GM19238 (cell line): ENCODE measurements at regions not wholly inside any gene's neighbourhood (a gene's known extent, or its start where the extent isn't known, plus 50 kb on each side); places are given as distances from the start of the nearest gene placed in this dataset.

Experiments used
- DNase-seq: peaks from one replicate; pipeline ENCODE4 v3.0.0; 2011; ENCODE audit warnings: low spot score; ENCODE audit not compliant: insufficient read length

DNA sequence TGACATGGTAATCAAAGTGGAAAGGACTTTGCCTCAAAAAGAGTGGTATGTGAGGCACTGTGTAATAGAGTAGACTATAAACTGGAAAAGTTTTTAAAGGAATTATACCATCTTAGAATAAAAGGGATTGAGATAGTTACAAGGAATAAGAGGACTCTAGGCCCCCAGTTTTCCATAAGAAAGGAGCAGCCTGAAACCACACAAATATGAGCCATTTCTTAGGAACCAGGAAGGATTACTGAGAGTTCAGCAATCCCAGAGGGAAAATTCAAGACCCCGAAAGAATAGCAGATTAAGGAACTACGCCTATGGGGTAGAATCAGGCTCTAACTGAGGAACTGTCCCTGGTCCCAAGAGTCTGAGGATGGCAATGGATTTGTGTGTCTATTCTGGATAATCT lies 1213.3 kb downstream of the C4orf33 start:
- DNase-seq, result no peak

DNA sequence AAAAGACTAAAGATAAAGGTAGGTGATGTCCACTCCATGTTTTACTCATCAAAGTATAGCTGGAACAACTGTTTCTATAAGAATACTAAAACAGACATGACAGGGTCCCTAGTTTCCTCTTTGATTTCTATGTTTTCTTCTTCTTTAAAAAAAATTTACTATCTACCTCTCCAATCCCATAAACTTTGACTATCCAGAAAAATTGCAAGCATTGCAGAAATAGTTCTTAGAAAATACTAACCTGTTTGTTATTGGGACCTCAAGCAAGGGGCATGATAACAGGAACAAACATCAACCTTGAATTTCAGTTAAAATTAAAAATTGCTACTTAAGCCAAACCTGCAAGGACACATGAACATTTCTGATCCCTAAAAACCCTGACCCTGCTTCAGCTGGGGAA lies 1226.5 kb downstream of the C4orf33 start:
- no peak for DNase-seq

DNA sequence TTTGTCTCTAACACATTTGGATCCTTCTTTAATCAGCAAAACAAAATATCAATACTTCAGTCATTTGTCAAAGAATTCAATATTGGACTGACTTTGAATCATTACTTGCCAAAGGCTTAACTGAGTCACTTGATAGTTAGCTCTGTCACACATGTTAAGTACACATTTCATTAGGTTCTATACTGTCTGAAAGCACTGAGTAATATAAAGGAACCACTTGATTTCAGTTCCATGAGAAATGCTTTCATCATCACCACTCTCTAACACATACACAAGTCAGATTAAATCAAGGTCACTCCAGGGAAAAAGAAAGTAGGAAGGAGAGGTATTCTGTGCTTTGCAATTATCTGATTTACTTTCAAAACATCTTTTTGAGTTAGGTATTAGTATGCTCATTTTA lies 1233.1 kb downstream of the C4orf33 start:
- DNase-seq, result no peak

DNA sequence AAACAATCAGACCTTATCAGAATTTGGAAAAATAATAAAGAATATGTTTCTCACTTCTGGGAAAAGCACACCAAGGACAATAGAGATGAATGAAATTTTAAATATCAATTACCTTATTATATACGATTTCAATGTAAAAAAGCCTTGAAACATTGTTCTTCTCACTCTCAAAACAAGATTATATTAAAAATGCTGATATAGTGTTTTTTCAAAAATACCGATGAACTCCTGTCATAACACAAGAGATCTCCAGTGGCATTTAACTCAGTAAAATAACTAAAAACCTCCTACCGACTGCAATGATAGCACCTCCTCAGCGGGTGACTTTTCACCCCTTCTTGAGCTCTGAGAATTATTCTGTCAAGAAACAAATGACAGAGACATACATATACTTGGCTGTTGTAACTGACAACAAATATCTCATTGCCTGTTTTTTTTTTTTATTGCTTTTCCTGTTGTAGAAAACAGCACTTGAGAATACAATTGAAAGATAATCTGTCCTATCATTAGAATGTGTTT lies 1237.3 kb downstream of the C4orf33 start:
- no peak for DNase-seq

DNA sequence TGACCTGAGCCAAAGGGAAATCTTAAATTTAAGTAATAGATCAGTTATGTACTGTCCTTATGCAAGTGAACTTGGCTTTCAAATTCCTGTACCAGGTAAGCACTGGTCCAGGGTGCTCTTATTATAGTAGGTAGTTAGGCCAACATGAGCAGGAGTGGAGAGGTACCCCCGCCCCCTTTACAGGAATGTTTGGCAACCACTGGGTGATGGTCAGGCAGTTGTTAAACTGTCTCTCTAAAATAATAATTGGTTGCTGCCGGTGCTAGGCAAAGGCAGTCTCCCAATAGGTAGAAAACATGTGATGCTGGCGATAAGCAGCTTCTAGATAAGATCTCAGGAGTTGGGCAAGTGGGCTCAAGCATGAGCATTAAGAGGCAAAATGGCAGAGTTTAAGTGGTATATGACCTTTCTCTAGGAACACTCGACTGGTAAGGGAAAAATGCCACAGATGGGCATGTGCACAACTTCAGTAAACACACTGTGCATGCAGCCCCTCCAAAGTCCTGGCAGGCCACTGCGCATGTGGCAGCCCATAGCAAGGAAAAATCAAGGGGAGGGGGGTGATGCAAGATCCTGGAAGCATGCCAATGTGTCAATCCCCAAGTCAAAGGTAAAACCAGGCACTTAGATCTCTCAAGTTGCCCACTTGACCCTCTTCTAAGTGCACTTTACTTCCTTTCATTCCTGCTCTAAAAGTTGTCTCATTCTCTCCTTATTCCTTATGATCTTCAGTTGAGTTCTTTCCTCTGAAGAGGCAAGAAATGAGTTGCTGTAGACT lies 1239.7 kb downstream of the C4orf33 start:
- no peak for DNase-seq

DNA sequence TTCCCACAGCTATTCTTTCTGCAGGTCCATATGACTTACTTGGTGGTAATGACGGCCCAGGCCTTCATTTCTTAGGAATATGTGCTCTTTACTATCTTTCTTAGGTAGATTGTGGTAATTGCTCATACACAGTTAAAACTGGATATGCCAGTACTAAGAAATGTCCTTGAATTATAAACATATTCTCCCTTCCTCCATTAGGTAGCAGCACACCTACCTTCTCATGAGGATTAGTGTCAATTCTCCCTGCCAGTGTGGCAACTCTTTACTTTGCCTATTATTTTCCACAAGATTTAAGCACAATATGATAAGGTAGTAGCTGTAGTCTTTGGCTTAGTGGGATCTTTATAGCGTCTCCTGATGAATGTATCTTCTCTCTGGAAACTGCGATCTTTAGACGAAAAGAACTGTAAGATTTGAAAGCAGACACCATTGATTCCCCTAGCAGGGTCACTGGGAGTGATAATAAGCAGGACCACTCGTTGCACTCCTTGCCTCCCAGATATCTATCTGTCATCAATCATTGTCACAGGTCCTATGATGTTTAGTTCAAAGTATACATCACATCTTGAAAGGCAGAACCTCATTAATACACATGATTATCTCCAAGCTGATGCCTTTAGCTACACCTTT lies 1240.7 kb downstream of the C4orf33 start:
- no peak for DNase-seq

DNA sequence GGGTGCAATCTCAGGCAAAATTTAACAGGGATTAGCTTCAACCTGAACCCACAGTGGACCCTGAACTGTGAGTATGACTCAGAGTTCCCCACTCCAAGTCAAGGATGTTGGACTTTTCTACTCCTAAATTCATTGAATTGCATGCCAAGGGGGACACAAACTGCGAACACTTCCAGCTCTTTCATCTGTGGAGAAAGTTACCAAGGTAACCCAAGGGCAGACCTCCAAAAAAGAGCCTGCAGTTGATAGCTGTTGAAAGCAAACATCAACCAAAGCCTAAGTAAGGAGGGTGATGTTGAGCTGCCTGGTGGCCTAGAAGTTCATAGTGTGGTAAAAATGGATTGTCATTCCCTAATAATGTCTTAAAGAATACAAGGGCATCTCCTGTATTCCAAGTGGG lies 1242.9 kb downstream of the C4orf33 start:
- no peak for DNase-seq

DNA sequence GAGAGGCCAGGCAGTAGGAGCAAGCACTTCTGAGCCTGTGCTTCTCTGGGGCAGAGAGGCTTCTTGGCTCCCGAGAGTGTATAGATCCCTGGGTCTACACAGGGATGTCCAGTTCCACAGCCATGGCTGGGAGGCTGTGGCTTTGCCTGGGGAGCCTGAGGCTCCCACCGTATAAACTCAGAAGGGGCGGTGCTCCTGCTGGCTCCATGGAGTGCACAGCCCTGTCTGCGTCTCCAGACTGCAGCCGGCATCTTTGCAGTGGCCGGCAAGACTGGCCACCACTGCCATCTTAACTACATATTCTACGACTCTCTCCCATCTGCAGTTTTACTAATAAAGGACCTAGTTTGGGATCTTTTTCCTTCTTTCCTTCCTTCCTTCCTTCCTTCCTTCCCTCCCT lies 1253.8 kb downstream of the C4orf33 start:
- DNase-seq, result no peak

DNA sequence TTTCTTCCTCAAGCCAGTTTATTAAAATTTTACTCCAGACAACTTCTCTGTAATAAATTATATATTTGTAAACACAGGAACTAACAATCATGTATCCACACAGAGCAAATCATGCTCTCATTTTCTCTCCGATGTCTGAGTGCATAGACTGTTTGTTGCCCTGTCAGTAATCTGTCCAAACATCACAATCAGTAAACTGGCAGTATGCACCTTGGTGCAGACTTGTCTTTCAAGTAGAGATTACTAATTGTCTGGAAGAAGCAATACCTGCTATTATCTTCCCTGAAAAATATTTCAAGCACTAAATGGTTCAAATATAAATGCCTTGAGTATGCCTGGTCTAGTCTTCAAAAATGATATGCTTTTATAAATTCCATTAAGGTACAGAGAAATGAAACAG lies 1260.9 kb downstream of the C4orf33 start:
- no peak for DNase-seq

DNA sequence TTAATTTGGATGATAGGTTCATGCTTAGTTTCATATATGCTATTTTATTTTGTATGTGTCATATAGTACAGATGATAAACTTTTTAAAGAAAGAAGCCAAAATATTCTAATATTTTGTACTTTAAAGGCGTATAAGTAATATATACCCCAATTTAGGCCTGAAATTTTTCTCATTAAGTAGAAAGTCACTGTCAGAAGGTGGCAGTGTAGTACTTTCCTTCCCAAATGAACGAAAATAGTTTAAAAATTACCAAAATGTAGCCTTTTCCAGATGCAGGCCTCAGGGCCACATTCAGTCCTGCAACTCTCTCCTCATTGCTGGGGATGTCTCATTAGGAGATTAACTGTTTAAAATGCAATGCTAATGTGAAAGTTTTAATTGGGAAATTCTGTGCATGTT lies 1263.6 kb downstream of the C4orf33 start:
- no peak for DNase-seq

DNA sequence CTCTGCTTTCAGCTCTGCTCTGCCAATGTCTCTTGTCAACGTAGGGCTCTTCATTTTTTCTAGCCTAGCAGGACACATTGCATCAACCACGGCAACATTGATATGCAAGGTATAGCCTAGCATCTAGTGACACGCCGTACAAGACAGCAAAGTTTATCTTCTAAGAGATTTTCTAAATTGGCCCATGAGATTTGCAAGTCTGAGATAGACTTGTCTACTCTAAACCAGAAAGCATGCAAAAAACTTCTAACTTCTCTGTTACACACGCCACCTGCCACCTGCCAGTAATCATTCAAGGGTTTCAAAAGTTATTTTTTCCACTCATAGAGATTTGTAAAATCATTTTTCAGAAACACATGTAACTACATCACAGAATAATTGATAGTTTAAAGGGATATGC lies 1265.7 kb downstream of the C4orf33 start:
- DNase-seq, result no peak

DNA sequence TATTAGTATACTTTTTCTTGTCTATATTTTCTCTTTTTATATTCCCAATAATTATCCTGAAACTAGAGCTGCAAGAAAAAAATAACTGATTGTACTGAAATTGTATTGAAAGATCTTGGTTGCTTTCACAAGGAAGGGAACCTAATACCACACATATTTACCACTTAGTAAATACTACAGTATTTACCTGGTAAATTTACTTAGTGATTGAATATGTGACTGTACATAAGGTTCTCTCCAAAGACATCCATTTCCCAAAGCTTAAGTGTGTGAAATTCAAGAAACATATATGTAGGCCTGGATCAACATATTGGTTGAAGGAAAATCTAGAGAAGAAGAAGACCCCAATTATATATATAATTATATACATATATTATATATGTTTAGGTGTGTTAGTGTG lies 1272.7 kb downstream of the C4orf33 start:
- no peak for DNase-seq

DNA sequence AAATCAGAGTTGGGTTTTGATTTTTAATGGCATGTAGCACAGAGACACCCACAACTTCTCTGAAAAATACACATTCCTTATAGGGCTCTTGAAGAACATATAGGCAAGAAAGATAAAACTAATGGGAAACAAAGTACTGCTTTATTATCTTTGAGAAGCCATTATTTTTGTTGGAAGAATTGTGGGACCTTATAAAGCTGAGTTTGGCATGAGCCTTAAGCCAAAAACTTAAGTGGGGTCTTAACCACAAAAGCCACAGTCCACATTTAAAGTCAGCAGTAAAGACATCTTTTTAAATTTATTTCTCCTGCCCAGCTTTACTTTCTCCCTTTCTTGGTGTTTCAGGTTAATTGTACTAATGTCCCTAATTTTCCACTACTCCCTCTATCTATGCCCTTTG lies 1297.3 kb downstream of the C4orf33 start:
- DNase-seq, result no peak

DNA sequence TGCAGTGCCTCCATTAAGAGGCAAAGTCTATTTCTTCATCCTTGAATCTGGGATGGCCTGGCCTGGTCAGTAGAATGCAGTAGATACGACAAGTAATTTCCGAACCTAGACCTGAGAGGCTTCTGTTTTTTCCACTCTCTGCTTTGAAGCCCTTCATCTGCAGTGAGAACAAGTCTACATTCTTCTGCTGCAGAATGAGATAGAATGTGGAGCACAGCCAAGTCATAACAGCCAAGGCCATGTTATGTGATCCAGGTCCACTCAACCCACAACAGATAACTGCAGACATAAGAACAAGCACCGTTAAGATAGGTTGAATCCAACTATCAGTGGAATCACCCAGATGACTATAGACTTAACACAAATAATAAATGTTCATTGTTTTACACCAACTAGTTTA lies 1297.7 kb downstream of the C4orf33 start:
- no peak for DNase-seq

DNA sequence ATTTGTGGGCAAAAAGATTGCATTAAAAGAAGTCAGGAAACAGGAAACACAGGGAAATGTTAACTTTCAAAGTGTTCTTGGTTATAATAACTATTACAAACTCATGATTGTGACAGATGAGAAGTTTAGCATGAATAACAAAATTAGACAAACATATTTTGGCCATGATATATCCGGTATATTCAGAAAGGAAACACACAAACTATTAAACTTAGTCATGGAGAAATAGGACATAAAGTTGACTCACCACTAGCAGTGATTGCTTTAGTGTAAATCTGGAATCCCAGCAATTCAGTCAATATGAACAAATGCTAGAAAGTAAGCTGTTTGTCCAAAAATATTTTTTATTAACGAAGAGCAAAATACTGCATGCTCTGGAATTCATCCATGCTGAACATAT lies 1299.9 kb downstream of the C4orf33 start:
- no peak for DNase-seq

DNA sequence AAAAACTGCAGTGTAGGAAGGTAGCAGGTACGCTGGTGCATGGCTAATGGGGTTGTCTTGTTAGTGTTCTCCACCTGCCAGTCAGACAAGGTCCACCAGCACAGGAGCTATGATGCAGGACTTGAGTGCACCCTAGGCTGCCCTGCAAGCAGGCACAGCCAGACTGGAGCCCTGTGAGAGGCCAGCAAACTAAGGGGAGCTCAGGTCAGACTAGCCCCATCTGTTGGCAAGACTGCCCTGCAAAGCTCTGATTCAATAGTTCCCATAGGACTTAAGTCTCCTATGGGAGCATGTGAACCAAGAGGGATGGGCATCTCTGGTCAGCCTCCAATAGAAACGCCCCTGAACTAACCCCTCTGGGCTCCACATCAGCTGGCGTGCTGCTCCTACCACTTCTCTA lies 1307.3 kb downstream of the C4orf33 start:
- no peak for DNase-seq

DNA sequence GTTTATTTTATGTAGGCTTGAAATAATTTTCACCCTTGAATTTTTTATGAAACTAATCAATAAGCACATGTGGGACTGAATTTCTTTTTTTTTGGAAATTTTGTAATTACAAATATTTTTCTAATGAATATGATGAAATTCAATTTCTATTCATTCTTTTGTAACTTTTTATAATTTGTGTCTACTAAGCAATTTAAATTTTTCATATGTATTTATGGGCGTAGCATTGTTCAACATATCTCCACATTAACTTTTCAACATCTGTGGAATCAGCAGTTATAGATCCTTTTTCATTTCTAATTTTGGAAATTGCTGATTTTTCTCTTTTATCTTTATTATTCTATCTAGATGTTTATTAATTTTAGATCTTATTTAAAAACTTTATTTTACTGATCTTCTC lies 1320.3 kb downstream of the C4orf33 start:
- DNase-seq, result no peak

DNA sequence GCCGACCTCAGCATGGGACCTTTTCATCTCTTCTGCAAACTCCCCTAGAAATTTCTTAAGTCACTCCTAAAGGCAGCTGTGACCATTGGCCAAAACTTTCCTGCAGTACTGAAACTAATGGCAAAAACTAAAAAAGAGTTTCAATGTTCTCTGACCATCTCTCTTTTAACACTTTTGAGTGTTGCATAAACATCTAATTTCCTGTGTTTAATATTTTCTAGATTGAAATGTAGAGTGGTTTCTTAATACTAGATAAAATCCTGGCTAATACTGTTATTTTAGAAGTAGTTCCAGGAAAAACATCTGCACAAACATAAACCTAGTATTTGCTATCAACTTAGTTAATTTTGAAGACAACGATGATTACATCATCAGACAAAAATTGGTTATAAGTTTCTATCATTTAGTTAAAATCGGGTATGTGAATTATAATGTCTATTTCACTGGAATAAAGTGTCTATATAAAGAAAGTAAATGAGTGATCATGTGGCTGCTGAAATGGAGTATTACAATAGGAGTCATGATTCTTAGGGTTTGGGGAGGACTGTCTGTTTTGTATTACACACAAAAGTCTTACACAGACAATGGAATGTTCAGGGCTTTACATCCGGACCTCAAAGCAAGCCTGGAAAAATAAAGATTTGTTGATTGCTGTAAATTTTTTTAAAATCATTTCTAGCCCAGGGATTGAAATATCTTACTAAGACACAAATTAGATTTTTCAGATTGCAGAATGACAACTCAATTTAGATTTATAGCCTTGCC lies 1323.4 kb downstream of the C4orf33 start:
- DNase-seq, result no peak

DNA sequence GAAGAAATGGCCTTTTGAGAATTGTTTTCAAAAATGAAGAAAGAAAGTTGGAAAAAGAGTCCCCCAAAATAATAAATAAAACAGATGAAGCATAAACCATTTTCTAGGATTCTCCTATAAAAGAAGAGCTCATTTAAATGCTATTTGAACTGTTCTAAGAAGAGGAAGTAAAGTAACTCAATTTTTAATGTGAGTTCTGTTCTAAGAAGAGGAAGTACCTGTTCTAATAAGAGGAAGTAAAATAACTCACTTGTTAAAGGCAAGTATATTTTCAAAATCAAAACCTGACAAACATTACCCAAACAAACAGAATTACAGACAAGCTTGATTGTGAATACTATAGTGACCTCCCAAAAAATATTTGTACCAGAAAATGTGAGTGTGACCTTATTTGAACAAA lies 1326.3 kb downstream of the C4orf33 start:
- no peak for DNase-seq

DNA sequence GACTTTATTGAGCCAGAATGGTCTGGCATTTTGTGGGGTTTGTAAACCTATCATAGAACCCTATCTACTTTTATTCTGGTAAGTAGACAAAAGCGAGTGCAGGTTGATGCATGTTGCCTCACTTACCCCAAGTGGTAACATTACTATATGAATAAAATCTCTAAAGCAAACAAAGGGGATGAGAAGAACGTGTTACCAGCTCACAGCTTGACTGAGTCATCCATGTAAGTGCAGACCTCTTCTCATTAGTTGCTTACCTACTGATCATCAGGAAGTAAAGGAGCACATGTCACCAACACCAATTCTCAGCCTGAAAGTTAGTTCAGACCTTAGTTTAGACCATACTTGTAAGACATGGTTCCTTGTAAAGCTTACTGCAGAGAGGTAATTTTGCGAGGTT lies 1328.3 kb downstream of the C4orf33 start:
- DNase-seq, result no peak

DNA sequence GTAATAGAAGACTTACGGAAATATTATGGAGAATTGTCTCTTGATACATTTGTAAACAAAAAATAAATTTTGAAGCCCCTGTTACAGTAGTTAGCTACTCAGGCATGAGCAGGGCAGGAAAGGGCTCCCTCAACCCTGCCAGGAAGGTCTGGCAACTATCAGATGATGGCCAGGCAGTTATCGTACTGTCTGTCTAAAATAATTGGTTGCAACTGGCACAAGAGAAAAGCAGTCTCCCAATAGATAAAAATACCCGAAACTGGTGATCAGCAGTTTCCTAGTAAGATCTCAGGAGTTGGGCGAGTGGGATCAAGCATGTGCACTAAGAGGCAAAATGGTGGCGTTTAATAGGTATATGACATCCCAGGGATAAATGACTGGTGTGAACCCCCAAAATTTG lies 1336.3 kb downstream of the C4orf33 start:
- no peak for DNase-seq

DNA sequence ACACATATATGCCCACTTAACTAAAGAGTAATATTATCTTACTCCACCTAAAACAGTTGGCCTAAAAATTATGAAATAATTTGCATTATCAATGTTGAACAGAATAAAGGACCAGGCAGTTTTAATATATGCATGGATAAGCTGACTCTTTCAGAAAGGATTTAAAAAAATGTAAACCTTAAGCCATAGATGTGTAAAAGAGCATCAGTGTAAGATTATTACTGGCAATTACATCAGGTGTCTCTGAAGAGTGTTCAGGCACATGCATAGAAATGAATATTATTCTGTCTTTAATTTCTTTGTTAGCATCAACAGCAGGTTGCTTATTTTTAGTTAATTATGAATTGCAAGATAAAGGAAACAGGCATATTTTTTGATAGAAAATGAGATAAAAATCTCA lies 1353.8 kb downstream of the C4orf33 start:
- DNase-seq, result no peak
